Gastroesophageal sphincter (tissue), 4 donors: ENCODE measurements at regions not wholly inside any gene's neighbourhood (a gene's known extent, or its start where the extent isn't known, plus 50 kb on each side); places are given as distances from the start of the nearest gene placed in this dataset.

Experiments
- ATAC-seq: fragments of 150-250 bp; one replicate; pipeline ENCODE4 v1.9.1; 2016; ENCODE audit warnings: mild to moderate bottlenecking, moderate library complexity
- H3K27ac ChIP-seq, 4 donors: fragments of 200-600 bp; sonication (generic) in 3 of 4; 1 replicate in 3 of 4; 2 replicates in 1 of 4; pipeline ENCODE4 v1.5.1; 2016 to 2019
- H3K27me3 ChIP-seq: fragments of 200-600 bp; sonication (generic); one replicate; pipeline ENCODE4 v1.5.1; 2019
- H3K36me3 ChIP-seq, 2 donors: fragments of 200-600 bp; sonication (generic); one replicate each; pipeline ENCODE4 v1.5.1; 2019; ENCODE audit warnings: control low read depth in 1 of 2
- H3K4me1 ChIP-seq, 3 donors: fragments of 200-600 bp; sonication (generic); 1 replicate in 2 of 3; 2 replicates in 1 of 3; pipeline ENCODE4 v1.5.1; 2016 to 2019; ENCODE audit warnings: control low read depth in 2 of 3
- H3K4me3 ChIP-seq, 2 donors: fragments of 200-600 bp; sonication (generic); one replicate each; pipeline ENCODE4 v1.5.1; 2019; ENCODE audit warnings: mild to moderate bottlenecking in 1 of 2, moderate library complexity in 1 of 2
- H3K9me3 ChIP-seq, 3 donors: fragments of 200-600 bp; sonication (generic); one replicate each; pipeline ENCODE4 v1.5.1; 2017 to 2019; ENCODE audit warnings: control low read depth in 2 of 3
- CTCF ChIP-seq, 4 experiments: fragments of 200-600 bp in 2 of 4; fragments of 450-650 bp in 2 of 4; sonication (generic) in 1 of 4; IDR thresholded peaks; one replicate each; pipeline ENCODE4 v1.5.1; 2017 to 2019; ENCODE audit warnings: antibody characterized with exemption in 4 of 4, mild to moderate bottlenecking in 2 of 4, moderate library complexity in 2 of 4
- EP300 ChIP-seq: sonication (generic); formaldehyde crosslinking; IDR thresholded peaks from one replicate; pipeline ENCODE4 v1.6.1; 2017; ENCODE audit warnings: antibody characterized with exemption, mild to moderate bottlenecking
- POLR2A ChIP-seq, 2 donors: fragments of 450-650 bp; IDR thresholded peaks; one replicate each; pipeline ENCODE4 v1.6.1; 2017; ENCODE audit warnings: antibody characterized with exemption in 2 of 2, mild to moderate bottlenecking in 2 of 2, moderate library complexity in 1 of 2
- POLR2AphosphoS5 ChIP-seq: sonication (generic); formaldehyde crosslinking; IDR thresholded peaks from one replicate; pipeline ENCODE4 v1.6.1; 2017; ENCODE audit warnings: antibody characterized with exemption
- WGBS, 2 donors: methylation state at CpG; one replicate each; pipeline ENCODE4 v1.1.5; 2018; ENCODE audit warnings: low coverage in 1 of 2; 5-methylcytosine and 5-hydroxymethylcytosine counted together

DNA sequence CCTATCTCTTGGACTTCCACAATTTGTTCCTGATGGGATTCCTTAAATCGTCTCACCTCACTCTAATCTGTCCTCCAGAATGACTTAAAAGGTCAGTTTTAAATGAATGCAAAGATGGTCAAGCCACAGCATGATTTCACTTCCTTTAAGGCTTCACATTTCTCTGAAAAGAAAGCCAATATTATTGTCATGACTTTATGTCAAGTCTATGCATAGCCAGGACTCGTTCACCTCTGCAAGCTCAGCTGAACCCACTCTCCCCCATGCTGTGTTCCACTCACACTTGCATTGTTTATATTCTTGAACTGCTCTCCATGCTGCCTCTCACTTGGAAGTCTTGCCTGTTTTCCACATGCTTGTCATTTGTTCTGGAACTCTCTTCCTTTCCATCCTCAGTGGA is 298.4 kb upstream of the MMADHC start:
- WGBS, 2 donors = 53 to 75% methylated on average over 1 to 2 of the region's 2 CpGs
- H3K4me1 ChIP-seq = no peaks in the 10 kb centered on the region
- no peak overlapping the region for H3K4me3 ChIP-seq
- no peak for ATAC-seq
- no peaks in the 10 kb centered on the region for H3K36me3 ChIP-seq
- no peak overlapping the region for H3K27ac ChIP-seq
- no peak for TF ChIP-seq CTCF (IDR thresholded peaks at IDR 0.05)
- no peak for TF ChIP-seq POLR2AphosphoS5
- TF ChIP-seq EP300 = no peak
- TF ChIP-seq POLR2A (IDR thresholded peaks at IDR 0.05) = no peak
- H3K27me3 ChIP-seq = no peaks in the 10 kb centered on the region
- H3K9me3 ChIP-seq = no peaks in the 10 kb centered on the region

DNA sequence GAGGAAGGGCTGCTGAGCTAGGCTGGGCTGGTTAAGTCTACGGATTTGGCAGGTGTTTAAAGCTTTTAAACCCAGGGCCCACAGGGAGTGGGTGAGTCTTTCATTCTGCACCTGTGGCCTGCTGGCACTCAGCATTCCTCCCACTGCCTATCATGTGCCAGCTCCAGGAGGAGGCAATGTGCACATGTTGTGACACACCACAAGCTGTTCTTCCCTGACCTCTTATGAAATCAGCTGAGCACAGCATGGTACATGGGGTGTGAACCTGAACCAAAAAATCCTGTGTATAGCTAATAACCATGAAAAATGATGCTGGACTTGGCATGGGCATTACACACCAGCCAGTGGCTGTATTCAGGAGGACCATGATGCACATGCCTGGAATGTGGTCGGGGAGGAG is 297.9 kb upstream of the MMADHC start:
- ATAC-seq = no peak
- TF ChIP-seq EP300 = no peak
- TF ChIP-seq POLR2AphosphoS5 = no peak
- TF ChIP-seq CTCF (IDR thresholded peaks at IDR 0.05) = no peak
- no peak for TF ChIP-seq POLR2A (IDR thresholded peaks at IDR 0.05)
- Histone ChIP-seq H3K27me3 (no peaks in the 10 kb centered on the region), H3K4me1 (no peaks in the 10 kb centered on the region), H3K4me3 (no peak overlapping the region), H3K36me3 (no peaks in the 10 kb centered on the region), H3K9me3 (no peaks in the 10 kb centered on the region), H3K27ac (no peak overlapping the region)
- 66% methylated on average over 2 of the region's 2 CpGs; no CpG with 5 or more reads in 1 of the 2 donors for WGBS, 2 donors

GRCh38 chr2:149884871-149885270 is 297.3 kb upstream of the MMADHC start:
- Histone ChIP-seq H3K36me3 (no peaks in the 10 kb centered on the region), H3K4me3 (no peak overlapping the region), H3K27me3 (no peaks in the 10 kb centered on the region), H3K4me1 (no peaks in the 10 kb centered on the region), H3K27ac (no peak overlapping the region), H3K9me3 (no peaks in the 10 kb centered on the region)
- no peak for ATAC-seq
- TF ChIP-seq EP300 (no peak), POLR2A (IDR thresholded peaks at IDR 0.05) (no peak), CTCF (IDR thresholded peaks at IDR 0.05) (no peak), POLR2AphosphoS5 (no peak)

GRCh38 chr2:149877913-149878312 is 290.3 kb upstream of the MMADHC start:
- Histone ChIP-seq H3K4me1 (no peaks in the 10 kb centered on the region), H3K9me3 (no peaks in the 10 kb centered on the region), H3K27ac (no peak overlapping the region), H3K27me3 (no peaks in the 10 kb centered on the region), H3K4me3 (no peak overlapping the region), H3K36me3 (no peaks in the 10 kb centered on the region)
- 44 to 67% methylated on average over 1 of the region's 1 CpG for WGBS, 2 donors
- TF ChIP-seq EP300 = no peak
- no peak for TF ChIP-seq CTCF (IDR thresholded peaks at IDR 0.05)
- TF ChIP-seq POLR2A (IDR thresholded peaks at IDR 0.05) = no peak
- no peak for TF ChIP-seq POLR2AphosphoS5
- ATAC-seq = no peak

GRCh38 chr2:149877074-149877473 is 289.5 kb upstream of the MMADHC start:
- no peaks in the 10 kb centered on the region for H3K4me1 ChIP-seq
- ATAC-seq = no peak
- WGBS, 2 donors = 74 to 80% methylated on average over 1 to 3 of the region's 3 CpGs
- H3K27ac ChIP-seq = no peak overlapping the region
- no peaks in the 10 kb centered on the region for H3K9me3 ChIP-seq
- no peaks in the 10 kb centered on the region for H3K36me3 ChIP-seq
- H3K4me3 ChIP-seq = no peak overlapping the region
- TF ChIP-seq EP300 (no peak), POLR2AphosphoS5 (no peak), CTCF (IDR thresholded peaks at IDR 0.05) (no peak), POLR2A (IDR thresholded peaks at IDR 0.05) (no peak)
- H3K27me3 ChIP-seq = no peaks in the 10 kb centered on the region
